T1000 (cell line): ENCODE measurements at regions not wholly inside any gene's neighbourhood (a gene's known extent, or its start where the extent isn't known, plus 50 kb on each side); places are given as distances from the start of the nearest gene placed in this dataset.
"Not testable (repeated sequence)": the region's sequence is repeated elsewhere in the genome, so short reads cannot be mapped to it uniquely, and the experiment has no call there.

ENCODE experiments used
- DNase-seq: peaks from one replicate; lab custom pipeline; 2025; ENCODE audit warnings: mixed read lengths; lab: John Stamatoyannopoulos, UW

GRCh38 chrY:18919256-18919655, 145.7 kb upstream of the HSFY2 start:
- no peak for DNase-seq

GRCh38 chrY:18912846-18913245, 139.3 kb upstream of the HSFY2 start:
- DNase-seq: no peak

GRCh38 chrY:18909846-18910245, 136.3 kb upstream of the HSFY2 start:
- DNase-seq: no peak

GRCh38 chrY:18906198-18906597, 132.7 kb upstream of the HSFY2 start:
- not testable (repeated sequence) for DNase-seq

- no peak for DNase-seq
Measured at GRCh38 chrY:18904296-18904695, 130.8 kb upstream of the HSFY2 start.

- DNase-seq: no peak
Measured at GRCh38 chrY:18891994-18892393, 118.5 kb upstream of the HSFY2 start.

- no peak for DNase-seq
Measured at GRCh38 chrY:18889548-18889947, 116.0 kb upstream of the HSFY2 start.

GRCh38 chrY:18884748-18885147, 111.2 kb upstream of the HSFY2 start:
- no peak for DNase-seq

GRCh38 chrY:18869145-18869544, 95.6 kb upstream of the HSFY2 start:
- DNase-seq: not testable (repeated sequence)

- DNase-seq: not testable (repeated sequence)
Measured at GRCh38 chrY:18866887-18867551, 93.5 kb upstream of the HSFY2 start.

GRCh38 chrY:18860856-18861255, 87.3 kb upstream of the HSFY2 start:
- not testable (repeated sequence) for DNase-seq

- not testable (repeated sequence) for DNase-seq
Measured at GRCh38 chrY:18858484-18859191, 85.1 kb upstream of the HSFY2 start.

GRCh38 chrY:18855184-18855583, 81.6 kb upstream of the HSFY2 start:
- not testable (repeated sequence) for DNase-seq

- not testable (repeated sequence) for DNase-seq
Measured at GRCh38 chrY:18853323-18853722, 79.8 kb upstream of the HSFY2 start.

- not testable (repeated sequence) for DNase-seq
Measured at GRCh38 chrY:18836643-18837042, 63.1 kb upstream of the HSFY2 start.
